ENCODE measurements at regions not wholly inside any gene's neighbourhood (a gene's known extent, or its start where the extent isn't known, plus 50 kb on each side); places are given as distances from the start of the nearest gene placed in this dataset.

DNA sequence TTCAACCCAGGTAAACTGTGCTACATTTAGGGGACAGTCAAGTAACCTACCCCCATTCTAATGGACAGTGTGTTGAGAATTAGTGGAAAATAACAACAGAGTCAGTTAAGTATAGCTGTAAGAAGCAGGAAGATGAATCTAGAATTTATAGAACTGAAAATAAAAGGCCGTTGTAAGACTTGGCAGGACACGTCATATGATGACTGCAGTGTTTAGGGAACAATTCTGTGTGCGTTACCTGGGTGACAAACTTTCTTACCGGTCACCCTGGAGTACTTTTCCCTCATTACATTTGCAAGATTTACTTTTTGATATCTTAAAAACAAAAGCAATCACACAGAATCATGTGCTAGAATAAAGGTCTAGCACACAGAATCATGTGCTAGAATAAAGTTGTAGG lies 536.3 kb upstream of the ZNF717 start:
- H3K4me3 ChIP-seq = no peak overlapping the region
- no peak overlapping the region for H3K27ac ChIP-seq
- H3K36me3 ChIP-seq = no peaks in the 10 kb centered on the region
- intact Hi-C loops (cut with DNase I) = no loop called here
- no peaks in the 10 kb centered on the region for H3K27me3 ChIP-seq
- H3K9me3 ChIP-seq = no peaks in the 10 kb centered on the region
- DNase-seq (ENCODE audit: low spot score in 2 of 2) = no peak
- TF ChIP-seq CTCF (IDR thresholded peaks at IDR 0.05) = no peak
- no peaks in the 10 kb centered on the region for H3K4me1 ChIP-seq

DNA sequence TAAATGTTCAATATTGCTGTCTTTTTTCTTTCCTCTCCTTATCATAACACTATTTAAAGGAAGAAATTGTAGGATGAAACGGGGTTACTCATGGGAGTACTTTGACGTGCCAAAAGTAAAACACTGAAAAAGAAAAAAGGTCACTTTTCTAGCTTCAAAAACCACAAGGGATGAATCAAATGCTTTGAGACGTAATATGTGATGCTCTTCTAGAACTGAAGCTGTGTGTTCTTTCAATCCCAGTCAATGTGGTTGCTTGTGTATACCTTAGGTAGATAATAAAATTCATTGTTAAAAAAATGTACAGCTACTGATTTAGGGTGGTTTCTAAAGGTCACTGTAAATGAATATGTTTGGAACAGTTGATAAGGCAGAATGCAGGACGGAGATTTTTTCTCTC lies 538.8 kb upstream of the ZNF717 start:
- intact Hi-C loops (cut with DNase I) = no loop called here
- no peak for TF ChIP-seq CTCF (IDR thresholded peaks at IDR 0.05)
- no peak overlapping the region for H3K4me3 ChIP-seq
- H3K27ac ChIP-seq = no peak overlapping the region
- H3K36me3 ChIP-seq = no peaks in the 10 kb centered on the region
- H3K9me3 ChIP-seq = no peaks in the 10 kb centered on the region
- H3K4me1 ChIP-seq = no peaks in the 10 kb centered on the region
- DNase-seq (ENCODE audit: low spot score in 2 of 2) = no peak
- H3K27me3 ChIP-seq = no peaks in the 10 kb centered on the region

GRCh38 chr3:76345878-76346277 lies 560.5 kb upstream of the ZNF717 start:
- DNase-seq (ENCODE audit: low spot score in 2 of 2) = no peak
- Histone ChIP-seq H3K27me3 (no peaks in the 10 kb centered on the region), H3K36me3 (no peaks in the 10 kb centered on the region), H3K4me1 (no peaks in the 10 kb centered on the region), H3K4me3 (no peak overlapping the region), H3K9me3 (no peaks in the 10 kb centered on the region), H3K27ac (no peak overlapping the region)
- intact Hi-C loops (cut with DNase I) = no loop called here
- no peak for TF ChIP-seq CTCF (IDR thresholded peaks at IDR 0.05)

- Histone ChIP-seq H3K36me3 (no peaks in the 10 kb centered on the region), H3K4me3 (no peak overlapping the region), H3K27ac (no peak overlapping the region), H3K27me3 (no peaks in the 10 kb centered on the region), H3K9me3 (no peaks in the 10 kb centered on the region), H3K4me1 (no peaks in the 10 kb centered on the region)
- intact Hi-C loops (cut with DNase I) = no loop called here
- DNase-seq (ENCODE audit: low spot score in 2 of 2) = no peak
- TF ChIP-seq CTCF (IDR thresholded peaks at IDR 0.05) = no peak
Measured at GRCh38 chr3:76346690-76347089, 561.3 kb upstream of the ZNF717 start.

DNA sequence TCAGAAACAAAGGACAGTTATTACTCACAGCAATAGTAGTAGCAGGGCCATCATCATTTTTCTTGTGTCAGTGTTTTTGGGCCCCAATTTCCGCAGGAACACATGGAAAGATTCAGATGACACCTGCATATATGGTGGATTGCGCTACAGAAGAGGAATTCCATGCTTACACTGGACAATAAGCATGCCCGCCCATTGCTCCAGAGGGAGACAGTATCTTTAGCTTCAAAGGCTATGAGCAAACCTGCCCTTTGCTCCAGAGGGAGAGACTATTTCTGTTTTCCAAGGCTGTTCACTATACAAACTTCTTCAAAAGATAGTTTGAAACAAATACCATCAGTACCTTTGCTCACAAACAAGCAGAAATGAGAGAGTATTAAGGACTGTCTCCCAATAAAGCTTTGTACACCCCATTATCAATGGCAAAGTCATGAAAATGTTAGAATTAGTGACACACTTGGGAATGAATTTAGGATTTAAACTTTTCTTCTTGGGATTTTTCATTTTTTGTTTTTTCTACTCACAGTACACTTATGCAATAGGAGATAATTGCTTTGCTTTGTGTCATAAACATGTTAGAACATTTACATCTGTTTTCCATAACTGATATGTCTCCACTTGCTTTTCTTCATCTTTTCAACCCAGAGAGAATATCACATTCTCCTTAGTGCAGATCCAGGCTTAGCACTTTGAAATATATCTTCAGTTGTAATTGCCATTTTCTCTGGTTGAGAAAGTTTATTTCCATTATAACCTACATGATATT lies 564.5 kb upstream of the ZNF717 start:
- H3K27me3 ChIP-seq = no peaks in the 10 kb centered on the region
- no peak overlapping the region for H3K4me3 ChIP-seq
- intact Hi-C loops (cut with DNase I) = no loop called here
- H3K4me1 ChIP-seq = no peaks in the 10 kb centered on the region
- TF ChIP-seq CTCF (IDR thresholded peaks at IDR 0.05) = no peak
- no peaks in the 10 kb centered on the region for H3K36me3 ChIP-seq
- no peak overlapping the region for H3K27ac ChIP-seq
- DNase-seq (ENCODE audit: low spot score in 2 of 2) = no peak
- no peaks in the 10 kb centered on the region for H3K9me3 ChIP-seq

DNA sequence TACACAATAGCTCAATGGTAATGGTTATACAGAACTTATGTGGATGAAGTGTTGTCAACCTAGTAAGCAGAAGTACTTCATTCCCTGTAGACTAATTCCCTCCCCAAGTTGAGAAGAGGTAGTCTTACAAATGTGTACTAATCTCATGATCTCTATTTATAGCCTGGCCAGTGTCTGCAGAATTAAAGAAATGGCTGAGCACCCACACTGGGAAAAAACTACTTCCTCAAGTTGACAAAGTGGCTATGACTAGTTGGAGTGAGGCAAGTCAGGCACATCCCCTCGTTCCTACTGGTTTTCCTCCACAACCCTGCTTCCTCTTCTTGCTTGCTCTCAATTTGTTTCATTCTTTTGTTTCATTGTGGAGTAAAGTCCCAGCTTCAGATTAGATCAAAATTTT lies 566.7 kb upstream of the ZNF717 start:
- intact Hi-C loops (cut with DNase I) = no loop called here
- Histone ChIP-seq H3K9me3 (no peaks in the 10 kb centered on the region), H3K27me3 (no peaks in the 10 kb centered on the region), H3K36me3 (no peaks in the 10 kb centered on the region), H3K27ac (no peak overlapping the region), H3K4me1 (no peaks in the 10 kb centered on the region), H3K4me3 (no peak overlapping the region)
- no peak for DNase-seq (ENCODE audit: low spot score in 2 of 2)
- no peak for TF ChIP-seq CTCF (IDR thresholded peaks at IDR 0.05)

Measured in ascending aorta (tissue), 2 donors.